GM12874 (cell line): ENCODE measurements at regions not wholly inside any gene's neighbourhood (a gene's known extent, or its start where the extent isn't known, plus 50 kb on each side); places are given as distances from the start of the nearest gene placed in this dataset.

Source experiments
- TF ChIP-seq, protein P1 (sequence below): IDR thresholded peaks from 2 replicates; pipeline ENCODE4 v1.5.1; 2011; ENCODE audit warnings: low read depth, mild to moderate bottlenecking, control low read depth, low read length, moderate library complexity; ENCODE audit not compliant: insufficient read depth

DNA sequence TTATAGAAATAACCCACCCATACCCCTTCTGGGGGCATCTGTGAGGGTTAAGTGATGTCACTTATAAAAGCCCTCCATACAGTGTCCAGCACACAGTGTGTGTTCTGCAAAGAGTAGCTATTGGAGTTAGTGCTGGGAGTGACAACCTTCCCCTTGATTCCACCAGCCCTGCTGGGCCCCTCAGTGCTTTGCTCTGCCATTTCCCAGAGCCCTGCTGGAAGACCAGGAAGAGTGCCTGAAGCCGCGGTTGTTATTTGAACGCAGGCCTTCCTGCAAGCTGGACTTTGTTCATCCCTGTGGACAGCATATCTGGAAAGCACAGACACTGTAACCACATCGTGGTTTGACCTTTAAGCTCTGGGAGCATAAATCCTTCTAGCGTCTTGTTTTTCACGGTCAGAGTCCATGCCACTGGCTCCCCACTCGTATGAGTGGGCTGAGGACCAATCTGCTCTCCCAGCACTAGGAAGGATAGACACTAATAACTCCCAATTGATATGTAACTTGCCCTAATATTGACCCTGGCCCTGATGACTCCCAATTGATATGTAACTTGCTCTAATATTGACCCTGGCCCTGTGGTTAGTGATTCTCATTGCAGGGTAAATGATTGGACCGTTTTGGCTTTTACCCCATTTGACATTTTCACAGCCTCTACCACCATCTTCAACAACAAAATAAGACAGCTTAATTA lies 297.1 kb upstream of the MAF start:
- TF ChIP-seq, protein P1, sequence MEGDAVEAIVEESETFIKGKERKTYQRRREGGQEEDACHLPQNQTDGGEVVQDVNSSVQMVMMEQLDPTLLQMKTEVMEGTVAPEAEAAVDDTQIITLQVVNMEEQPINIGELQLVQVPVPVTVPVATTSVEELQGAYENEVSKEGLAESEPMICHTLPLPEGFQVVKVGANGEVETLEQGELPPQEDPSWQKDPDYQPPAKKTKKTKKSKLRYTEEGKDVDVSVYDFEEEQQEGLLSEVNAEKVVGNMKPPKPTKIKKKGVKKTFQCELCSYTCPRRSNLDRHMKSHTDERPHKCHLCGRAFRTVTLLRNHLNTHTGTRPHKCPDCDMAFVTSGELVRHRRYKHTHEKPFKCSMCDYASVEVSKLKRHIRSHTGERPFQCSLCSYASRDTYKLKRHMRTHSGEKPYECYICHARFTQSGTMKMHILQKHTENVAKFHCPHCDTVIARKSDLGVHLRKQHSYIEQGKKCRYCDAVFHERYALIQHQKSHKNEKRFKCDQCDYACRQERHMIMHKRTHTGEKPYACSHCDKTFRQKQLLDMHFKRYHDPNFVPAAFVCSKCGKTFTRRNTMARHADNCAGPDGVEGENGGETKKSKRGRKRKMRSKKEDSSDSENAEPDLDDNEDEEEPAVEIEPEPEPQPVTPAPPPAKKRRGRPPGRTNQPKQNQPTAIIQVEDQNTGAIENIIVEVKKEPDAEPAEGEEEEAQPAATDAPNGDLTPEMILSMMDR, result no peak

DNA sequence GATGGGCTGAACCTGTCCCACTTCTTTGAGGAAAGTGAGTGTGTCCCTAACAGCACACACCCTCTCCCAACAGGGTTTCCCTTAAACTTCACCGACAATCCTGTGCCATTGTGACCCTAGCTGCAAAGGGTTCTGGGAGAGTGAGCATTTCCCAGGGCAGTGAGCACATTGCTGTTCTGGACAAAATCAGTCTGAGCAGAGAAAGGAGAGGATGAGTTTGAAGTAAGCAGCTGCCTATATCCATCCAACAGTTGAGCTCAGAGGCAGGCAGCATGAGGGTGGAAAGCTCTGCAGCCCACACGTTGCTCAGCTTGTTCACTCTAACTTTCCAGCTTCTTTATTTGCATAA lies 296.5 kb upstream of the MAF start:
- TF ChIP-seq, protein P1, result no peak

DNA sequence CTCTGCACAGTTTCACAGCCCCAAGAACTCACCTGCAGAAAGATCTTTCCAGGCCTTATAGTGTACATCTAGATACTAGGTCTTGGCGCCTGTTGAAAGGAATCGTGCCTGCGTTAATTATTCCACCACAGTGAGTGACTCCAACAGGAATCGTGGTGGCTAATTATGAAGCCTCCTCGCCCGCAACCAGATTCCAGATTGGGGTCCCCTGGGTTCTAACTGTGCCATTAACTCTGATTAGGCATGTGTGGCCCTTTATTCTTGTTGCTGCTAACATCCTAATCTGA lies 295.3 kb upstream of the MAF start:
- TF ChIP-seq, protein P1, result no peak

DNA sequence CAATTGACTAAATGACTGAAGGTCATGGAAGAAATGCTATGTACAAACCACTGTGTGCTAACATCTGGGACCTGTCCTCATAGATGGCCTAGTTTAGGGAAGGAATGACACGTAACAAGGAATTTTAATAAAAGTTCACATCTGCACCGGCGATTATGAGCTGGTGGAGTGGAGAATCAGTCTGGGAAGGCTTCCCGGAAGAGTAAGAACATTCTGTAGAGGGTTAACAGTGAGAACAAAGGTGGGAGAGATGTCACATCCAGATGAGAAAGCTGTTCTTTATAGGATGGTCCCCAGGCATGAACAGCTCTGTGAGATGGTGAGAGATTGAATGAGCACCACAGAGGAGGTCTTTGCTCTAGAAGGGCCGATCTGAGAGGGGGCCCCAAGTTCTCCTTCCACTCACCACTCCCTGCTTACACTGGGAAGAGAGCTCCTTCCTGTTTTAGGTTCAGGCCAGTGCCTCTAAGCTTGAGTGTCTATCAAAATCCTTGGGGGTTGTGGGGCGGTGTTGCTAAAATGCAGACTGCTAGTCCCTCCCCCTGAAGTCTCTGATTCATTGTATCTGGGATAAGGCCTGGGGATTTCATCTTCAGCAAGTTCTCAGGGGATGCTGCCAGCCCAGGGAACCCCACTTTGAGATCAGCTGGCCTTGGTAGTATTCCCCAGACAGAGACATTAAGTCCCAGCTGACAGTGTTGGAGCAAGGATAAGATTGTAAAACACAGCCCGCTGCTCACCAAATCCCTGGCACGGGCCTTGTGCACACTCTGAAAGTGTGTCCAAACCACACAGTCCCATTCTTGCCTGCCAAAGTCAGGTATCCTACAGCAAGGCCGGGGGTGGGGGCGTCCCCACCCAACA lies 294.7 kb upstream of the MAF start:
- TF ChIP-seq, protein P1, result no peak

DNA sequence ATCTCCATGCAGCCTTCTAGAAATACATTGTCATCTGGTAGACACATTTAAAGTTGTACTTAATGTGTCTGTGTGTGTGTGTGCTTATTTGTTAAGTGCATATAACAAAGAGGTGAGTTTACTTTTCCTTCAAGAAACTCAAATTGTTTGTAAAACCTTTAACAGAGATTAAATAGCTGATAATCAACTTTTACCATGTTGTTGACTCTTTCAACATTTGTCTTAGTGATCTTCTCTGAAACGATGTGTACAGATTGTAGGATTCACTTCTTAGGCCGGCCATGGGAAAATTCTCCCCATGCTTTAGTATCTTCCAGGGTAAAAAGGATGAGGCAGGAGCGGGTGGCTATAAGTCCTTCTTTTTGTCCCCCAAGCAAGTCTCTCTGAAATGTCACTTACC lies 292.9 kb upstream of the MAF start:
- TF ChIP-seq, protein P1, result no peak

DNA sequence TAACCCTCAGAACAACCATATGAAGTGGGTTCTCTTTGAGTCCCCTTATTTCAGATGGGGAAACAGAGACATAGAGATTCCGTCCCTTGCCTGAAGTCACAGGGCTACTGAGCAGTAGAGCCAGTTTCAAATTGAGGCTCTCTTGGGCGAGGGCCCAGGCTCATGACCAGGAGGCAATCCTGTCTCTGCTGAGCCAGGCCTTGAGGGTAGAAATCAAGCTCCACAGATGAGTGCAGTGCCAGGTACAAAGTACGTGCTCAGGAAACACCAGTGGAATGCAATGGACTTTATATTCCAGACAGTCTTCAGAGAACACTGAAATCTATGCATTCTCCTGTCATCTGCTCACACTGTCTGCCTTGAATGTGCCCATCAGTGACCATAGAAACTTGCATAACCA lies 291.7 kb upstream of the MAF start:
- TF ChIP-seq, protein P1, result no peak

DNA sequence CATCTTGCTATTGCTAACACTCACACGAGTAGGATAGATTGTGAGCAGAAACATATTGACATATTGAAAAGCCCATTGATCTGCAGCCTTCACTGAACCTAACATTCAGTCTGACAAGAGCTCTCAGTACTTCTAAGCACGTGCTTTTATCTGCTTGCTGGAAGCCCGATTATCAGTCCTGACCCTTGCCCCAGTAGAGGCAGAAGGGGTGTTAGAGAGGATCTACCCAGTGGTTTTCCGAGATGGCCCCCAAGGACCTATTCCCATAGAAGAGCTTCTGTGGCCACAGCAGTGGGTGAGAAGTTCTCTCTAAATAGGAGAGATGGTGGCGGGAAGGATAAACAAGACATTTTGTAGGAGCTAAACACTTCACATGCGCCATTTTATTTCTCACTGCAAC lies 290.9 kb upstream of the MAF start:
- TF ChIP-seq, protein P1, result no peak
